OCI-LY7 (cell line): ENCODE measurements at regions not wholly inside any gene's neighbourhood (a gene's known extent, or its start where the extent isn't known, plus 50 kb on each side); places are given as distances from the start of the nearest gene placed in this dataset.

Experiments used
- BruUV-seq: library from RNA; stranded (reverse); fragments of 400-500 nt; replicated peaks from 2 replicates; lab custom pipeline; 2021; lab: Mats Ljungman, UMichigan
- CTCF ChIA-PET: fragments of 300-600 bp; sonication (Branson Sonifier 250); formaldehyde crosslinking; loops from one replicate; lab custom pipeline; 2022; ENCODE audit warnings: antibody characterized with exemption; ENCODE audit not compliant: unreplicated experiment; lab: Charles Lee
- POLR2A ChIA-PET: fragments of 300-600 bp; sonication (Branson Sonifier 250); formaldehyde crosslinking; loops from one replicate; lab custom pipeline; 2022; ENCODE audit warnings: antibody characterized with exemption; lab: Charles Lee
- DNase-seq: peaks from one replicate; pipeline ENCODE4 v3.0.0-alpha.2; 2015; ENCODE audit warnings: low spot score
- H2AFZ ChIP-seq: fragments of 200-600 bp; sonication (generic), shearing (Covaris generic); 2 replicates; pipeline ENCODE4 v1.6.1; 2014; ENCODE audit warnings: mild to moderate bottlenecking, antibody characterized with exemption, low read length, moderate library complexity
- H3K27ac ChIP-seq: fragments of 200-600 bp; sonication (generic); 2 replicates; pipeline ENCODE4 v1.5.1; 2014; ENCODE audit warnings: mixed run types, low read depth, mild to moderate bottlenecking, moderate library complexity, low read length, inconsistent platforms; ENCODE audit not compliant: poor library complexity, severe bottlenecking
- H3K36me3 ChIP-seq: fragments of 200-600 bp; sonication (generic); 2 replicates; pipeline ENCODE4 v1.6.1; 2014; ENCODE audit warnings: mild to moderate bottlenecking, antibody characterized with exemption, low read length, moderate library complexity, mixed read lengths; ENCODE audit not compliant: insufficient read depth
- H3K4me1 ChIP-seq: fragments of 200-600 bp; sonication (generic); 2 replicates; pipeline ENCODE4 v1.5.1; 2014; ENCODE audit warnings: mild to moderate bottlenecking, low read length; ENCODE audit not compliant: insufficient read depth, poor library complexity, severe bottlenecking
- H3K4me2 ChIP-seq: fragments of 200-600 bp; sonication (generic); 2 replicates; pipeline ENCODE4 v1.6.1; 2014; ENCODE audit warnings: mild to moderate bottlenecking, low read length
- H3K4me3 ChIP-seq: fragments of 200-600 bp; sonication (generic); 2 replicates; pipeline ENCODE4 v1.5.1; 2014; ENCODE audit warnings: mild to moderate bottlenecking, low read depth, low read length; ENCODE audit not compliant: poor library complexity, severe bottlenecking
- H3K79me2 ChIP-seq: fragments of 200-600 bp; sonication (generic); 2 replicates; pipeline ENCODE4 v1.6.1; 2016; ENCODE audit warnings: low read depth, mild to moderate bottlenecking, low read length, moderate library complexity, mixed read lengths; ENCODE audit not compliant: insufficient read depth
- H3K9me2 ChIP-seq: fragments of 200-600 bp; sonication (generic); 2 replicates; pipeline ENCODE4 v1.6.1; 2016; ENCODE audit warnings: mild to moderate bottlenecking, low read length, mixed read lengths; ENCODE audit not compliant: insufficient read depth
- H3K9me3 ChIP-seq: fragments of 200-600 bp; sonication (generic); 2 replicates; pipeline ENCODE4 v1.6.1; 2014; ENCODE audit warnings: mild to moderate bottlenecking, mixed run types, low read length, mixed read lengths
- H4K20me1 ChIP-seq: fragments of 200-600 bp; sonication (generic); 2 replicates; pipeline ENCODE4 v1.6.1; 2014; ENCODE audit warnings: mild to moderate bottlenecking, antibody characterized with exemption, low read length, moderate library complexity, mixed read lengths; ENCODE audit not compliant: insufficient read depth
- CTCF ChIP-seq: fragments of 200-600 bp; sonication (generic); conservative IDR thresholded peaks from 2 replicates; pipeline ENCODE4 v1.5.1; 2014; ENCODE audit warnings: mild to moderate bottlenecking, antibody characterized with exemption, low read length, moderate library complexity, mixed read lengths
- EZH2phosphoT487 ChIP-seq: fragments of 200-600 bp; sonication (generic); IDR thresholded peaks from 2 replicates; pipeline ENCODE4 v1.6.1; 2018; ENCODE audit warnings: low read depth, borderline replicate concordance, mild to moderate bottlenecking, mixed run types, antibody characterized with exemption, low read length, moderate library complexity, mixed read lengths
- intact Hi-C: fragments of 100-400 bp; cut with micrococcal nuclease; formaldehyde crosslinking; loops from one replicate; pipeline ENCODE4 v1.10.0; 2022; ENCODE audit not compliant: unreplicated experiment

- ChIA-PET POLR2A (interaction anchor here (0.6 kb wide), 2 partner anchors 14 to 1362 kb away, joined by 3 read pairs; no protein-coding TSS in a partner anchor), CTCF (no interaction called here)
- Histone ChIP-seq H3K36me3 (no peaks in the 10 kb centered on the region), H3K9me2 (no peaks in the 10 kb centered on the region), H4K20me1 (no peaks in the 10 kb centered on the region), H3K4me2 (no peak overlapping the region), H2AFZ (peak overlapping the region; percentile 31; the same call in 1 of the 2 replicates), H3K4me3 (no peak overlapping the region), H3K9me3 (0 out of 2 replicates have a peak, but pooled peaks cover 8% of the 10 kb centered on the region), H3K79me2 (no peaks in the 10 kb centered on the region), H3K4me1 (peaks cover 33% of the 10 kb centered on the region), H3K27ac (no peak overlapping the region)
- intact Hi-C loops = no loop called here
- DNase-seq = no peak
- TF ChIP-seq EZH2phosphoT487 (no peak), CTCF (no peak)
- no TSS peak for BruUV-seq
Measured at GRCh38 chr5:33232731-33233505, 207.8 kb upstream of the TARS1 start.

DNA sequence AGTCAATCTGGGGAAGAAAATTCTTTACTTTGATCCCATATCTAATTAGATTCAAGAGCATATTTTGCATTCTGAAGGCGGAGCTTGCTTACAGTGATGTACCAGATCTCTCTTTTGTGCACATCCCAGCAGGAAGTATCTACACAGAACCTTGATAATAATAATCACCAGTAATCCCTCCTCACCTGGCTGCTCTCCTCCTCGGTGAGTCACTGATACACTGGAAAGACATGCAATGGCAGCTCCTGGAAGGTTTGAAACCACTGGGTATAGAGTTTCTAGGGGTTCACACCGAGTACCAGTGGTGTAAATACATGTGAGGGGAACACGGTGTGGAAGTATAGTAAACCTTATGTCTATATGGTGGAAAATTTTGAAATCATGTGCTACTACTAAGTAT lies 205.5 kb upstream of the TARS1 start:
- H3K4me3 ChIP-seq = no peak overlapping the region
- no peaks in the 10 kb centered on the region for H3K36me3 ChIP-seq
- no peaks in the 10 kb centered on the region for H3K79me2 ChIP-seq
- peak overlapping the region; percentile 78 for H2AFZ ChIP-seq
- no peaks in the 10 kb centered on the region for H3K9me2 ChIP-seq
- H3K27ac ChIP-seq = no peak overlapping the region
- TF ChIP-seq EZH2phosphoT487 = no peak
- TF ChIP-seq CTCF = no peak
- no TSS peak for BruUV-seq
- CTCF ChIA-PET = interaction anchor here (0.5 kb wide), 1 partner anchor 62 kb away, joined by 4 read pairs; no protein-coding TSS in a partner anchor
- intact Hi-C loops = no loop called here
- POLR2A ChIA-PET = no interaction called here
- H3K4me2 ChIP-seq = peak overlapping the region; percentile 45
- peaks cover 35% of the 10 kb centered on the region for H3K4me1 ChIP-seq
- DNase-seq = no peak
- 0 out of 2 replicates have a peak, but pooled peaks cover 8% of the 10 kb centered on the region for H3K9me3 ChIP-seq
- no peaks in the 10 kb centered on the region for H4K20me1 ChIP-seq

- intact Hi-C loops = no loop called here
- TF ChIP-seq EZH2phosphoT487 = no peak
- TF ChIP-seq CTCF = no peak
- CTCF ChIA-PET = no interaction called here
- Histone ChIP-seq H2AFZ (peak overlapping the region; percentile 78), H3K4me1 (peaks cover 35% of the 10 kb centered on the region), H3K4me3 (no peak overlapping the region), H3K9me2 (no peaks in the 10 kb centered on the region), H3K79me2 (no peaks in the 10 kb centered on the region), H3K4me2 (peak overlapping the region; percentile 45), H3K36me3 (no peaks in the 10 kb centered on the region), H3K9me3 (0 out of 2 replicates have a peak, but pooled peaks cover 8% of the 10 kb centered on the region), H4K20me1 (no peaks in the 10 kb centered on the region), H3K27ac (peak overlapping the region; percentile 4)
- POLR2A ChIA-PET = interaction anchor here (1.5 kb wide), 1 partner anchor 36 kb away, joined by 3 read pairs; no protein-coding TSS in a partner anchor
- BruUV-seq = no TSS peak
- peak; percentile 50 for DNase-seq
Measured at GRCh38 chr5:33235824-33236223, 204.9 kb upstream of the TARS1 start.
